ENCODE measurements at regions not wholly inside any gene's neighbourhood (a gene's known extent, or its start where the extent isn't known, plus 50 kb on each side); places are given as distances from the start of the nearest gene placed in this dataset.

- TF ChIP-seq POLR2AphosphoS5 (IDR thresholded peaks at IDR 0.05) (no peak), POLR2A (IDR thresholded peaks at IDR 0.05) (no peak), CTCF (IDR thresholded peaks at IDR 0.05) (no peak)
These were observed 290.6 kb downstream of the ZEB2 start for GRCh38 chr2:144229296-144229695.
